NCI-H524 (cell line): ENCODE measurements at regions not wholly inside any gene's neighbourhood (a gene's known extent, or its start where the extent isn't known, plus 50 kb on each side); places are given as distances from the start of the nearest gene placed in this dataset.

ENCODE experiments used
- DNase-seq, 2 experiments: peaks; one replicate each; lab custom pipeline; 2025; lab: John Stamatoyannopoulos, UW

DNA sequence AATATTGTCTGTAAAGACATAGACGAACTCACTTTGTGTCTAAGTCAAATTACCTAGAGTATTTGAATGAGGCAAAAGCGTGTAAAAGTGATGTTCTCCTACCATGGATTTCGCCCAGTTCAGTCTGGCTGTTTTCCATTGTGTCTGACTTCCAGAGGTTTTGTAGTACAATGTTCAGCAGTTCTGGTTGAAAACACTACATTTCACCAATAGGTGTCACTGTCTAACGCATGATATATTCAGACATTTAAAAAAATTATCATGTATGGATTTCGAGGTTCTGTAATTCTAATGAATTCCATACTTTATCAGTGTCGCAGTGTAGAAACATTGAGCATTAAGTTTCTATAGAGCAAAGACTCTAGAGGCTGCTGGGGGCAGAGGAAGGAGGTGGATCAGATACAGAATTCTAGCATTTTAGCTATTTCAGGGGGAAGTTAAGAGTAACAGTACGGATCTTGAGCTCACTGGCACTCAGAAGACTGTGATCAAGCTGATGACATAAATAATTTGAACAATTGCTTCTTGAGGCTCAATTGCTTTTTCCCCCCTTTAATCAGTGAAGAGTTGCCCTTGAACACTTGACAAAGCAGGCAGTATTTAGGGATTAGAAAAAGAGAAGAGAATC, 196.9 kb upstream of the RHOBTB1 start:
- DNase-seq = peak in 1 of 2 experiments; percentile 33

DNA sequence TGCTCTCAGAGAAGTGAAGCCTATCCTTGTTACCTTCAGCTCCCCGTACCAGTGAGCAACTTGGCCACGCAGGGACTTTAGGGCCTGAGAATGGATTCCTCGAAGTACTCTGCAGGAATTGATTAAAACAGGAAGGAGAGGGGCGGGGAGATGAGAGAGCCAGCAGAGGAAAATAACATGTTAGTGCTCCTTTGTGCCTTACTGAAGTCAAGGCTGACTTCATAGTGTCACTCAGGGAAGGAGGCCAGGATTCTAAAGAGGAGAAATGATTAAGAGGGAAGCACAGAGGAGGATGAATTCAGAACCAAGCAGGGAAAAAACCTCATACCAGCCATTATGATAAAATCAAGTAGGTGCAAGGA, 195.6 kb upstream of the RHOBTB1 start:
- no peak for DNase-seq

DNA sequence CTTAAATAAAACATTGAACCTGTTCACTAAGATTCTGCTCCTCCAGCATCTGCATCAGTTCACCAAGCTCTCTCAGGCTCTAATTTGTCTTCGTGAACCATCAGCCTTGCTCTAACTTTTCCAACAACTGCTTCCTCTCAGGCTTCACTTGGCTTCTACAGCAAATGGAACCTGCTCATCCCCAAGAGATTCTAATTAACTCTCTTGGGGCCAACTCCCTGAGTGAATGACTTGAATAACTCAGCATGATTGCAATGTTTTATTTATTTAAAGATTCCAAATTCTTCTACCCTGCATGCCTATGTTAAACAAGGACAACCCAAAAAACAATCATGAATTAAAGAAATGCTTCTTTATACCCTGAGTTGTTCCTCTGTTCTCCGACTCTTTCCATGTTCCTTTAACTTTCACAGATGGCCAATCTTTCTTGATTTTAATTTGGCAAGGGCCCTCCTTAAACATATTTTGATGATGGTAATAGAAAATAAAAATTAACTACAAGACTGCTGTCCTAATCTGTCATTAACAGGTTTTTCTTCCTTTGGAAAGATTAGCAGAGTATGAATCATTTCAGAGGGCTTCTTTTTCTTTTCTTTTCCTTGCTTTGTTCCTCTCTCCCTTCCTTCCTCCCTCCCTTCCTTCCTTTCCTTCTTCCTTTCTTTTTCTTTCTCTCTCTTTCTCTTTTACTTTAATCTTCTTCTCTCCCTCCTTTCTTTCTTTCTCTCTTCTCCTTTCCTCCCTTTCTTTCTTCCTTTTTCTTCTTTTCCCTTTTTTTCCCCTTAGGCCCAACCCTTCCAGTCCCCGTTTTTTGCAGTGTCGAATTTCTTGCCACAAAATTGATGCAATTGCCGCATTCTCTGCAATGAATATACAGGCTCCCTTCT, 195.0 kb upstream of the RHOBTB1 start:
- DNase-seq = no peak

DNA sequence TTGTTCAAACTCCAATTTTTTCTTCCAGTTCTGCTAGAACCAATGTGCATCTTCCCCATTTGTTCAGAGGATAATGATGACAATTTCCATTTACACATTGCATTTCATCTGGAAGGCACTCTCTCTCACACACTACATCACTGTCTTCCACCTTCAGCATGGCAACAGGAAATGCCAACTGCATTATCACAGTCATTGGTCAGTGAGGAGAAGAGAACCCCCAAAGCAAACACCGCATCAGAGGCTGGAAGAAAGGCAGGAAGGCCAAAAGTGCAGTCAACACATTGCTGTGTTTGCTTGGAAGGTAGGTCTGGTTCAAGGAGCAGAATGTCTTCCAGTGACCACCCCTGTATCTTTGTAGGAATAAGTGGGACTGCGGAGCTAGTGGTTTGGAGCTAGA, 192.2 kb upstream of the RHOBTB1 start:
- no peak for DNase-seq

DNA sequence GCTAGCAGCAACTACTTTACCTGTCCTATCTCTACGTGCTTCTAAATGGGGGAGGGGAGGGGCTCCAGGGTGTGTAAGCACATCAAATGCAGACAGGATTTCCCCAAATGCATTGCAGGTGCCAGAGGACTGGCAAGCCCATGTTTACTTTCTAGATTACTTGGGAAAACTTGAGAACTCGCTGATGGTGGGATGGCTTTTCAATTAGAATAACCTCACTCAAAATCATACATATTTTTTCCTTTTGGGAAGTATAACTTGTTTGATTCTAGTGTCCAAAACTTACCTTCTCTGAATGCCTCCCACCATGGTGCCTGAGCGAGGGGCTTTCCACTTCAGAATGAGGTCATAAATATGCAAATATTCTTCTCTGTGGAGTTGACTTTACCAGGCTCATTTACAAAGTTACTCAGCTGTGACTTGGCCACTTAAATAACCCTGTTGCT, 191.3 kb upstream of the RHOBTB1 start:
- DNase-seq = no peak

DNA sequence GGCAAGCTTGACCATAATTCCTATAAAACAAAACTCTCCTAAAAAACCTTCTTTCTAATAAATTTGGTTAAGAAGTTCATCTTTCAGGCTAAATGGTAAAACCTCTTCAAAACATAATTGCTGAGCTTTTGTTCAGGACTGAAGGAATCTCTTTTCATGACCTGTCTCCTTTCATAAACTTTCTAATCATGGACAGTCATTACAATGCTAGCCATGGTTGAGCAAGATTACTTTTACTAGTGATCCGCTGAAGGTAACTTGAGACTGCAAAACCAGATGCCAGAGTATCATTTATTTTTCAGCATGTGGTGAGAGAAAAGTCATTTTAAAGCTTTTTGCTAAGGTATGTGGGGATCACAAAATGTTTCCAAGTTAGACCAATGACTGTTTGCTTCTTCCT, 186.4 kb upstream of the RHOBTB1 start:
- DNase-seq = no peak

DNA sequence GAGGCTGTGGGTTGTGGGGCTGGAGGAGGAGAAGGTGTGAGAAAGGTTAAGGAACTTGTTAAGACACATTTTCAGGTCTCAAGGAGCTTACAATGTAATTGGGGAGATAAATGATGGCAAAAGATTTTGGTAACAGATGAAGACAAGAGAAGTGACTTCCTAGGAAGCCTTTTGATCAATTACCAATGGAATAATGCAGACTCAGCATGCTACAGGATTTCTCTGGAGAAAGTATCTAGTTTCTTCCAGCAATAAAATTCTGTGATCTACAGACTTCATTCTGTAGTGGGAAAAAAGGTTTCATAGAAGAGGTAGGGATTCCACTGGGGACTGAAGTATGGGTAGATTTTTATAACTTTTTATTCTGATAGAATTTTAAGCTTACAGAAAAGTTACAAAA, 184.2 kb upstream of the RHOBTB1 start:
- DNase-seq = no peak

DNA sequence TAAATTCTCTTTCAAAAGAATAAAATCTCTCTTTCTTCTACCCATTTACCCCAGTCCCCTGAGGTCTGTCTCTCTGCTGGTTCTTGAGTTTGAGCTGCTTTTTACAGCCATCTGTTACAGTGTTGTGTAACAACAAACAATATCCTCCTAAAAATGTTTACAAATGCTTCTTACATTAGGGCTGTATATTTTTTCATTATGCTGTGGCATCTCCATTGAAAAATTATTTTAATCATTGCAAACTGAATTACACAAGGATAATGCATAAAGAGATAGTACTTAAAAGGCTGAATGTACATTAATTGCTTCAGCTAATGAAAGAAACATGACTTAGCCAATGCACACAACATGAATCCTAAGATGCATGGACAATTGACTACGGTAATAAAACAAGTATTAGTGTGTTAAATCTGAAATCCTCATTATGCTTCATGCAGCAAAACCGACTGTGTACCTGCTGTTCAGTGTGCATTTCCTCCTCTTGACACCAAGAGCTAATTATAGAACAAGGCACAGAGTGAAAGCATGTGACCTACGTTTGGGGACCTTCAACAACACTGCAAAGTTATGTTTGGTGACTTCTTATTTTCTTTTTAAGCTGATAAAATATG, 181.7 kb upstream of the RHOBTB1 start:
- DNase-seq = peak in 1 of 2 experiments; percentile 13

DNA sequence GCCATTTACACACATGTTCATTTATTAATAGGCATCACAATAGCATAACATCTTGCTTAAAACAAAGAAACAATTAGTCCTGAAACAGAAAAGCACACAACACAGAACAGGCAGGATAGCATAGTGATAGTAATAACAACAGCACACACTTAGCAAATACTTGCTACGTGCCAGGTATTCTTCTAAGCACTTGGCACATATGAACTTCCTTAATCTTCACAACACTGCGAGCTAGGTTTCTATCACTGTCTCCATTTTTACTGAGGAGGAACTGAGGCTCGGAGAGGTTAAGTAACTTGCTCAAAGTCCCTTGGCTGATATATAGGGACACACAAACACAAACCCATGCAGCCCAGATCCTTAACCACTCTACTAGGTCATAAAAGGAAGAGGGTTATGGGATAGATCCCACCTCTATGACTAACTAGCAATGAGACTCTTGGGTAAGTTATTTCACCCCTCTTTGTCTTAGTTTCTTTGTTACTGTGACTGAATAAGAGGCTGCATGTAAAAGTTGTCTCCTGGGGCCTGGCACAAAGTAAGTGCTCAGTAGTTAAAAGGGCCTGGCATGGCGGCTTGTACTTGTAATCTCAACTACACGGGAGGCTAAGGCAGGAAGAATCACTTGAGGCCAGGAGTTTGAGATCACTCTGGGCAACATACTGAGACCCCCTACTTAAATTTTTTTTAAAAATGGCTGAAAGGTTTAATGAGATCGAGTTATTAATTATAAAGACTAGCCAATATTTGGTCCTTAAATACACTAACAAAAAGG, 181.0 kb upstream of the RHOBTB1 start:
- DNase-seq = no peak

DNA sequence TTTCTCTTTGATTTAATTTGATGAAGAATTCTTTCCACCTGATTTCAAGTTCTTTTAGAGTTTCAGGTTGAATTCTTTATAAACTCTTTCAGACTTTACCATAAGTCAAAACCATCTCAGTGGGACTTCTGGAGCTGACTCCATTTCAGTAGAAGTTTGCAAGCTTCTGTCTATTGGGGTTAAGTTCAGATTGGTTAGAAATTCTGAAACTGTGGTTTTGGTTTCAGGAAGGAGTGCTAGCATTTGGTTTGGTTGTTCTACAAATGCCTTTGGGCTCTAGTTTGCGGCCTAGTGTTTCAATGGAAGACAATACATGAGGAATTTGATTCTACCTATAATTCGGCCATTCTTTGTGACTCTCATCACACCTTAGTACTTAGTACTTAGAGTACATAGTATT, 176.8 kb upstream of the RHOBTB1 start:
- no peak for DNase-seq

DNA sequence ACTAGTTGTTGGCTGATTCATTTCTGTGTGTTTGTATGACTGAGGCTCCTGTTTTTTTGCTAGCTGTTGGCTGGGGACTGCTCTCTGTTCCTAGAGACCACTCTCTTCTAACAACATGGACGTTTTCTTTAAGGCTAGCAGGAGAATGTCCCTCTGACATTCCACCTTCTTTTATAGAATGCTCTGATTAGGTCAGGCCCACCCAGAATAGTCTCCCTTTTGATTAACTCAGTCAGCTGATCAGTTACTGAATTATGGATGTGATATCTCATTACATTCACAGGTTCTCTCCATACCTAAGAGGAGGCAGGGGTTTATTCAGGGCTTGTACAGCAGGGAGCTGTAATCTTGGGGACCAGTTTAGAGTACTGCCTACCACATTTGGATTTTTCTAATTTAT, 175.6 kb upstream of the RHOBTB1 start:
- DNase-seq = no peak

DNA sequence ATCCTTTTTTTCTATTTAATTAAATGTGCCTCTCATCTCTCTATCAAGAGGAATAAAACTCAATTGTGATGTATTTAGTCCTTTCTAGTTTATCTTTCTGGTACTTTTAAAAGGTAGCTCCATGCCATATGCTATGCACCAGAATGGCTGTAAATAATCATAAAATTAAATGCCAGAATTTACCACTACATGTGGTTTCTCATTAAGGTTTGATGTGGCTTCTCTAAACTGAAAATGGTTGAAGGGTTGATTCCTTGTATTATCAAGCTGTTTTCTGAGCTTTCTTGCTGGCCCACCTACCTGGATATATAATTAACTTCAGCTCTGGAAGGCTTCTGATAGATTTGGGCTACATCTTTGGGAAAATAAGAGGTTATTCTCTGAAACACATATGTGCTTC, 171.9 kb upstream of the RHOBTB1 start:
- DNase-seq = no peak

DNA sequence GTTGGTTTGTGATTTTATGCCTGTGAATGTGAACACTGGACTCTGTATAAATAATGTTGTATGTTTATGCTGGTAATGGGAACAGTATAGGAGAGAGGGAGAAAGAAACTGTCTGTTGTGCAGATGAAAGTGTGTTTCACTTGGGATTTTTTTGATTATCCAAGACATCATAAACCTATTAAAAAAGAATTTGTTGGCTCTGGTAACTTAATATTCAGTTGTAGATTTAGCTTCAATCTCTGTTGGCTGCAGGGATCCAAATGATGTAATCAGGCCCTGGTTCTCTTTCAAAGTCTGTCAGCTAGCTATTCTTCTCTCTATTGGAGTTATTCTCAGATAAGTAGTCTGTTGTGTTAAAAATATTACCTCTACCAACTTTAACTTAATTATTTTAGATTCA, 168.8 kb upstream of the RHOBTB1 start:
- no peak for DNase-seq

DNA sequence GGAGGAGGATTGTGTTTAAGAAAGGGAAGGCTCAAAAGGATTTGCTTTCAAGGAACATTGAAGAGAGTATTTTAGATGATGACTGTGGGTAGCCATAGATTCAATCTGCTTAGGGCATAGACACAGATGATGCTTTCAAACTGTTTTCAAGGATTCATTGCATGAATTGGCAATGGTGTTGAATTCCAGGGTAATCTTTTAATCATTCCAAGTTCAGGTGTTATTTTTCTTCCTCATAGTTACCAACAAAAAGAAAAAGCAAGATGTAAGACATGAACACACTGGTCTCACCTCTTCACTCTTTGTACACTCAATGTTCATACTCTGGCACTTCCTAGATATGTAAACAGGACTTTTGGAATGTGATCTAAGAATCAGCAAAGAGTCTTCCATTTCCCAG, 167.0 kb upstream of the RHOBTB1 start:
- DNase-seq = no peak

DNA sequence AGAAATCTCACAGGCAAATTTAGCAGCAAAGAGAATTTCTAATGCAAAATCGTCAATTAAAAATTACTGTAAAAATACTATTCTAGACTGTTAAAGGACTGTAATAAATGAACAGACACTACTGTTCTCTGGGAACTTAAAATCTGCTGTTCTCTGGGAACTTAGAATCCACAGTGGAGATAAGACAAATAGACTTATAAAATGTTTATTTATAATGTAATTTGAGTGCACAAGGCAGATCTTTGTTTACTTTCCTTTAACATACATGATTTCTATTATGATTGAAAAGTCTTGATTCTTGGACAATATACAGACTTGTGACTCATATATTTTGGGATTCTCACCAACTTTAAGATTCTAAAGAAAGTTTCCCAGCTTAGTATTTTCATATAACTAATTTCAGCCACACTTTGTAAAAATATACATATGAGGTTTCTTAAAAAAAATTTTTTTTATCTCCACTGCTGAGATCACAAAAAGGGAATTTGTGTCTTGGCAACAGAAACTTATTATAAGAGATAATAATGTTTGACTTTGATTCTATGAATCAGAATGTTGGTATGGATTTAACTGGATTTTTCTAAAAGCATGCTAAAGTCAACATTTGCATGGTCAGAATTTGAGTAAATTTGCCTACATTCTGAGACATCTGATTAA, 166.3 kb upstream of the RHOBTB1 start:
- no peak for DNase-seq

DNA sequence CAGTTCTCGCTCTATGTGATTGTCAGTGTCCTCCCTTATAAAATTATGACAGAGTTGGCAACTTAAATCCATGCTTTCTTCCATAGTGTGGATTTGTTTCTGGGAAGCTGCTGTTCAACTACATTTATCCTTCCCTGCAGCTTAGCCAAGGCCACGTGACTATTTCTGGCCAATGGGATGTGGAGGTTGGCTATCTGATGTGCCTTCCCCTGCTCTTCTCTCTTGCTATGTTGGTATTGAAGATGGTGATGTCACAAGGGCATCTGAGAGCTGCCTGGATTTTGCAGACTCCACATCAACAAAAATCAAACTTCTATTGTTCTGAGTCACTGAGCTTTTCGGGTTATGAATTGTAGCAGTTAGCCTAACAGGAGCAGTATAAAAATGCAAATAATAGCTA, 164.9 kb upstream of the RHOBTB1 start:
- DNase-seq = no peak

DNA sequence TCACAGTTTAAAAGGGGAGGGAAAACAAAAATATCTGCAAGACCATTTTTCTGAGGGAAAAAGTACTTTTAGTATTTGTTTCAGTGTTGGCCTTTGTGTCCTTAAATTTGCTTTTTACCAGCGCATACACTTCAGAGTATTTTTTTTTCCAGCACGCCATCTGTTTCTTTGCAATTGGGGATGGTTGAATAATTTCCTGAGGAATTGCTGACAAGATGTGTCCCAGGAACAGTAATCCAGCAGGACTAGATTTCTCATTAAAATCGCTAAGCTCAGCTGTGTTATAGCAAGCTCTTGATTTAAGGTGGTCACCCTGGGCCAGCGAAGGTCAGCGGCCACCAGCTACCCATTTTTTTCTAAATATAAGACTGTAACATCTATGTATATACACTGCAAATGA, 156.9 kb upstream of the RHOBTB1 start:
- peak in 1 of 2 experiments; percentile 54 for DNase-seq

DNA sequence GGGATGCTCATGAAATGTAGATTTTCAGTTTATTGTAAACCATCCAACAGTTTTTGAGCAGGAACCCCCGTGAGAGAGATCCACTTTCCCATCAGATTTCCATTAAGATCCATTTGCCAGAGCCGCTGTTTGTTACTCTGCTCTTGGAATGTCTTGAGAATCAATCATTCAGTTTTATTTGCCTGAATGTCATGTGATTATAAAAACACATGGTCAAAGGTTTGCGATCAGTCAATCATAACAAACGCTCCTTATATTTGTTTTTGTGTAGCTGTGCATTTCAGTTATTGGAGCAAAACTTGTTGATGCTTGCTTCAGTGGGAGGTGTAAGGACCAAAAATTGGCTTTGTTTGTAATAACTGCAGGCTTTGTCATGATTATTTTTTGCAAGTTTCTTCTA, 155.8 kb upstream of the RHOBTB1 start:
- no peak for DNase-seq

DNA sequence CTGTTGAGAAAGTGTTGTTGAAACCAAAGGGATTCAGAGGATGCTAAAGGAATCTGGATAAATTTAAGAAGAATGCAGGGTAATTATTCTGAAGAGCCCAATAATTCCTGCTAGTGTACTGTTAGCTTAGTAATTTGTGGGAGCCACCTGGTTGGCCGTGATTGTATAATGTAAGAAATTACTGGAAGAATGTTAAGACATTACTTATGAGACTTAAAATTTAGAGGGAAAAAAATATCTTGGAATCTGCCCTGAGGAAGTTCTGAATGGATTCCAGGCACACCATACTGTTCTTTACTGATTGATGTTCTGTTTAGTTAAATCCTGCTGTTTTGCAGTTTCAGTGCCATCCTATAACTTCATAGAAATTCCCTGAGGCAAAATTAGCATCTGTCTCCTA, 155.0 kb upstream of the RHOBTB1 start:
- no peak for DNase-seq

DNA sequence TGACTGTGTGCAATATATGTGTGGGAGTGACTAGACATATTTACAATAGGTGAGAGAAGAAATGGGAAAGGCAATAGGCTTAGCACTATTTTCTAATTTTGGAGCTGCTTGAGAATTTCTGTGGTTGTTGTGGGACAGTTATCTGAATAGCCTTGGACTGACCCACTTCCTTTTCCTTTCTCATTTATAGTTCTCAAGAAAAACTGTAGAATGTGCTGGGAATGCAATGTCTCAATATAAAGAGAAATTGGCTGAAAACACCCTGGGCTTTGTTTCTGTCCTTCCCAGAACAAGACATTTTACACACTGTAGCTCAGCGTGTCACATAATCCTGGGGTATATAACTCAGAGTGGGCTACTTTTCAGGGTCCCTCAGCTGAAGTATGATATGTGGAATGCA, 153.0 kb upstream of the RHOBTB1 start:
- DNase-seq = no peak

DNA sequence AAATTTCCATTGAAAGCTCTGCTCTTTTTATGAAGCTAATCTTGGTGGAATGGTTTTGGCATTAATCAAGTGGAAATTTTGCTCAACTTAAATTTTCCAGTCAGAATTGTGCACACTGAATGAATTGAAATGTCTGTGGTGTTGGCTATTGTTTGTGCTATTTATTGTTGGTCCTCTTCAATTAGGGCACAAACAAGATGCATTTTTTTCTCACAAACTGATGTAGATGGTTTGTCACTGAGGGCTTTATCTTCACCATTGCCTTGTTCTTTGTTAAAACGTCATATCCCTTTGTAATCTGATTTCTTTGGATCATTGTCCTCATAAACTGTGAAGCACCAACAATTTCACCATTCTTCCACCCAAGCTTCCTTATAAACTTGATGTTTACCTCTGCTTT, 152.1 kb upstream of the RHOBTB1 start:
- DNase-seq = no peak

DNA sequence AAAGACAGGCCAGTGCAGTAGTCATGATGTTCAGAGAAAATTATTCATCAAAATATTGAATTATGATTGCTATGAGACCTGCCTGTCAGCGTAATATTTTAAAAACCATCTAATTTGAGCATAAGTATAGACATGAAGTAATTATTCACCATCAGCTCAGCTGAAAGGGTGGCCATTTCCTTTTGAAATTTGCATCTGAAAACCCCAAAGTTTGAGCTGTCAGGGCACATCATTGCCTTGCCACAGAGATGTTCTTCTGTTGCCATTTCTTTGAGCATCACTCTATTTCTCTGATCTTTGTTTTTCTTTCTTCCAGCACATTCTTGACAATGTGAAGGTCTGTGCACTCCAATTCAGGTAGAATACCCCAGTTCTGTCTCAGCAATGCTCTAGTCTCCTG, 147.5 kb upstream of the RHOBTB1 start:
- no peak for DNase-seq
